ENCODE measurements at regions not wholly inside any gene's neighbourhood (a gene's known extent, or its start where the extent isn't known, plus 50 kb on each side); places are given as distances from the start of the nearest gene placed in this dataset.

- DNase-seq, result no peak
- Histone ChIP-seq H3K27ac (ENCODE audit: low read length) (no peak overlapping the region), H3K9me3 (ENCODE audit: control insufficient read depth, low read depth, low read length) (no peaks in the 10 kb centered on the region), H3K36me3 (ENCODE audit: control insufficient read depth, insufficient read depth, low read length) (no peaks in the 10 kb centered on the region), H3K4me3 (ENCODE audit: low read length) (no peak overlapping the region), H3K4me1 (ENCODE audit: control insufficient read depth, insufficient read depth, low read length) (no peaks in the 10 kb centered on the region), H3K27me3 (ENCODE audit: control insufficient read depth, insufficient read depth, low read length) (no peaks in the 10 kb centered on the region)
- no CpG with 5 or more reads among the region's 3 CpGs for WGBS (ENCODE audit: insufficient coverage, low lambda C conversion rate)
Measured at GRCh38 chr12:129959889-129960288, 56.1 kb upstream of the TMEM132D start.

- H3K27ac ChIP-seq (ENCODE audit: low read length), result no peak overlapping the region
- WGBS (ENCODE audit: insufficient coverage, low lambda C conversion rate), result no CpG with 5 or more reads among the region's 4 CpGs
- no peaks in the 10 kb centered on the region for H3K36me3 ChIP-seq (ENCODE audit: control insufficient read depth, insufficient read depth, low read length)
- H3K4me3 ChIP-seq (ENCODE audit: low read length), result no peak overlapping the region
- H3K9me3 ChIP-seq (ENCODE audit: control insufficient read depth, low read depth, low read length), result no peaks in the 10 kb centered on the region
- no peaks in the 10 kb centered on the region for H3K27me3 ChIP-seq (ENCODE audit: control insufficient read depth, insufficient read depth, low read length)
- no peaks in the 10 kb centered on the region for H3K4me1 ChIP-seq (ENCODE audit: control insufficient read depth, insufficient read depth, low read length)
- DNase-seq, result no peak
Measured at GRCh38 chr12:129961091-129961490, 57.3 kb upstream of the TMEM132D start.

GRCh38 chr12:129961856-129962255, 58.0 kb upstream of the TMEM132D start:
- DNase-seq, result no peak
- Histone ChIP-seq H3K27me3 (ENCODE audit: control insufficient read depth, insufficient read depth, low read length) (no peaks in the 10 kb centered on the region), H3K27ac (ENCODE audit: low read length) (no peak overlapping the region), H3K4me1 (ENCODE audit: control insufficient read depth, insufficient read depth, low read length) (no peaks in the 10 kb centered on the region), H3K4me3 (ENCODE audit: low read length) (no peak overlapping the region), H3K36me3 (ENCODE audit: control insufficient read depth, insufficient read depth, low read length) (no peaks in the 10 kb centered on the region), H3K9me3 (ENCODE audit: control insufficient read depth, low read depth, low read length) (no peaks in the 10 kb centered on the region)
- no CpG with 5 or more reads among the region's 1 CpG for WGBS (ENCODE audit: insufficient coverage, low lambda C conversion rate)

- no peak for DNase-seq
- Histone ChIP-seq H3K4me3 (ENCODE audit: low read length) (no peak overlapping the region), H3K27ac (ENCODE audit: low read length) (no peak overlapping the region), H3K9me3 (ENCODE audit: control insufficient read depth, low read depth, low read length) (no peaks in the 10 kb centered on the region), H3K4me1 (ENCODE audit: control insufficient read depth, insufficient read depth, low read length) (no peaks in the 10 kb centered on the region), H3K36me3 (ENCODE audit: control insufficient read depth, insufficient read depth, low read length) (no peaks in the 10 kb centered on the region), H3K27me3 (ENCODE audit: control insufficient read depth, insufficient read depth, low read length) (no peaks in the 10 kb centered on the region)
- 100% methylated on average over 1 of the region's 7 CpGs for WGBS (ENCODE audit: insufficient coverage, low lambda C conversion rate)
Measured at GRCh38 chr12:129964300-129964699, 60.5 kb upstream of the TMEM132D start.

- no peak for DNase-seq
- Histone ChIP-seq H3K9me3 (ENCODE audit: control insufficient read depth, low read depth, low read length) (no peaks in the 10 kb centered on the region), H3K27me3 (ENCODE audit: control insufficient read depth, insufficient read depth, low read length) (no peaks in the 10 kb centered on the region), H3K4me1 (ENCODE audit: control insufficient read depth, insufficient read depth, low read length) (no peaks in the 10 kb centered on the region), H3K27ac (ENCODE audit: low read length) (no peak overlapping the region), H3K4me3 (ENCODE audit: low read length) (no peak overlapping the region), H3K36me3 (ENCODE audit: control insufficient read depth, insufficient read depth, low read length) (no peaks in the 10 kb centered on the region)
- no CpG with 5 or more reads among the region's 5 CpGs for WGBS (ENCODE audit: insufficient coverage, low lambda C conversion rate)
Measured at GRCh38 chr12:129964826-129965457, 61.1 kb upstream of the TMEM132D start.

- H3K4me3 ChIP-seq (ENCODE audit: low read length), result no peak overlapping the region
- H3K27ac ChIP-seq (ENCODE audit: low read length), result no peak overlapping the region
- H3K4me1 ChIP-seq (ENCODE audit: control insufficient read depth, insufficient read depth, low read length), result no peaks in the 10 kb centered on the region
- no peaks in the 10 kb centered on the region for H3K36me3 ChIP-seq (ENCODE audit: control insufficient read depth, insufficient read depth, low read length)
- no peaks in the 10 kb centered on the region for H3K27me3 ChIP-seq (ENCODE audit: control insufficient read depth, insufficient read depth, low read length)
- H3K9me3 ChIP-seq (ENCODE audit: control insufficient read depth, low read depth, low read length), result no peaks in the 10 kb centered on the region
- WGBS (ENCODE audit: insufficient coverage, low lambda C conversion rate), result 28% methylated on average over 2 of the region's 10 CpGs
- no peak for DNase-seq
Measured at GRCh38 chr12:129966146-129966995, 62.5 kb upstream of the TMEM132D start.

- Histone ChIP-seq H3K4me1 (ENCODE audit: control insufficient read depth, insufficient read depth, low read length) (no peaks in the 10 kb centered on the region), H3K27me3 (ENCODE audit: control insufficient read depth, insufficient read depth, low read length) (no peaks in the 10 kb centered on the region), H3K9me3 (ENCODE audit: control insufficient read depth, low read depth, low read length) (no peaks in the 10 kb centered on the region), H3K36me3 (ENCODE audit: control insufficient read depth, insufficient read depth, low read length) (no peaks in the 10 kb centered on the region), H3K4me3 (ENCODE audit: low read length) (no peak overlapping the region), H3K27ac (ENCODE audit: low read length) (no peak overlapping the region)
- no peak for DNase-seq
- WGBS (ENCODE audit: insufficient coverage, low lambda C conversion rate), result no CpG with 5 or more reads among the region's 7 CpGs
Measured at GRCh38 chr12:129971721-129972120, 67.9 kb upstream of the TMEM132D start.

- no peak overlapping the region for H3K4me3 ChIP-seq (ENCODE audit: low read length)
- H3K27ac ChIP-seq (ENCODE audit: low read length), result no peak overlapping the region
- H3K36me3 ChIP-seq (ENCODE audit: control insufficient read depth, insufficient read depth, low read length), result no peaks in the 10 kb centered on the region
- DNase-seq, result no peak
- no peaks in the 10 kb centered on the region for H3K9me3 ChIP-seq (ENCODE audit: control insufficient read depth, low read depth, low read length)
- H3K4me1 ChIP-seq (ENCODE audit: control insufficient read depth, insufficient read depth, low read length), result no peaks in the 10 kb centered on the region
- 39% methylated on average over 2 of the region's 6 CpGs for WGBS (ENCODE audit: insufficient coverage, low lambda C conversion rate)
- H3K27me3 ChIP-seq (ENCODE audit: control insufficient read depth, insufficient read depth, low read length), result no peaks in the 10 kb centered on the region
Measured at GRCh38 chr12:129973236-129973961, 69.6 kb upstream of the TMEM132D start.

GRCh38 chr12:129984106-129984505, 80.3 kb upstream of the TMEM132D start:
- Histone ChIP-seq H3K36me3 (ENCODE audit: control insufficient read depth, insufficient read depth, low read length) (no peaks in the 10 kb centered on the region), H3K27ac (ENCODE audit: low read length) (no peak overlapping the region), H3K4me1 (ENCODE audit: control insufficient read depth, insufficient read depth, low read length) (no peaks in the 10 kb centered on the region), H3K9me3 (ENCODE audit: control insufficient read depth, low read depth, low read length) (no peaks in the 10 kb centered on the region), H3K27me3 (ENCODE audit: control insufficient read depth, insufficient read depth, low read length) (no peaks in the 10 kb centered on the region), H3K4me3 (ENCODE audit: low read length) (no peak overlapping the region)
- DNase-seq, result no peak
- no CpG with 5 or more reads among the region's 4 CpGs for WGBS (ENCODE audit: insufficient coverage, low lambda C conversion rate)

- Histone ChIP-seq H3K4me1 (ENCODE audit: control insufficient read depth, insufficient read depth, low read length) (no peaks in the 10 kb centered on the region), H3K9me3 (ENCODE audit: control insufficient read depth, low read depth, low read length) (no peaks in the 10 kb centered on the region), H3K27ac (ENCODE audit: low read length) (no peak overlapping the region), H3K4me3 (ENCODE audit: low read length) (no peak overlapping the region), H3K36me3 (ENCODE audit: control insufficient read depth, insufficient read depth, low read length) (no peaks in the 10 kb centered on the region), H3K27me3 (ENCODE audit: control insufficient read depth, insufficient read depth, low read length) (no peaks in the 10 kb centered on the region)
- WGBS (ENCODE audit: insufficient coverage, low lambda C conversion rate), result 100% methylated on average over 1 of the region's 5 CpGs
- DNase-seq, result no peak
Measured at GRCh38 chr12:129987841-129988240, 84.0 kb upstream of the TMEM132D start.

All from large intestine (tissue), 3 donors.